DND-41 (cell line): ENCODE measurements at regions not wholly inside any gene's neighbourhood (a gene's known extent, or its start where the extent isn't known, plus 50 kb on each side); places are given as distances from the start of the nearest gene placed in this dataset.
"Not testable (repeated sequence)": the region's sequence is repeated elsewhere in the genome, so short reads cannot be mapped to it uniquely, and the experiment has no call there.

Experiments used
- ATAC-seq: fragments of 200-7000 bp; cut with Tn5 transposase; 3 replicates; pipeline ENCODE4 v1.9.1; 2021; ENCODE audit warnings: low read depth; ENCODE audit not compliant: insufficient read depth
- DNase-seq: peaks from one replicate; pipeline ENCODE4 v3.0.0-alpha.2; 2020
- H2AFZ ChIP-seq: 2 replicates; pipeline ENCODE4 v1.6.0; 2012; ENCODE audit warnings: low read depth, low read length
- H3K27ac ChIP-seq: 2 replicates; pipeline ENCODE4 v1.5.1; 2012; ENCODE audit warnings: low read length, inconsistent platforms
- H3K27me3 ChIP-seq: fragments of 200-600 bp; sonication (generic); 2 replicates; pipeline ENCODE4 v1.6.0; 2012; ENCODE audit warnings: low read length, mild to moderate bottlenecking, inconsistent platforms; ENCODE audit not compliant: insufficient read depth, poor library complexity
- H3K36me3 ChIP-seq: 2 replicates; pipeline ENCODE4 v1.5.1; 2012; ENCODE audit warnings: low read length, inconsistent platforms; ENCODE audit not compliant: insufficient read depth
- H3K4me1 ChIP-seq: 2 replicates; pipeline ENCODE4 v1.5.1; 2012; ENCODE audit warnings: mild to moderate bottlenecking, low read length; ENCODE audit not compliant: insufficient read depth
- H3K4me2 ChIP-seq: 2 replicates; pipeline ENCODE4 v1.6.0; 2012; ENCODE audit warnings: mild to moderate bottlenecking, moderate library complexity, low read length, inconsistent platforms; ENCODE audit not compliant: insufficient read depth
- H3K4me3 ChIP-seq, 2 experiments: fragments of 200-600 bp in 1 of 2; shearing (Covaris generic) in 1 of 2; 2 replicates each; pipeline ENCODE4 v1.5.1; 2012 to 2016; ENCODE audit warnings: inconsistent platforms in 2 of 2, low read length in 2 of 2, mild to moderate bottlenecking in 2 of 2, low read depth in 1 of 2, moderate library complexity in 1 of 2
- H3K79me2 ChIP-seq: 2 replicates; pipeline ENCODE4 v1.6.0; 2012; ENCODE audit warnings: low read length, inconsistent platforms; ENCODE audit not compliant: insufficient read depth
- H3K9ac ChIP-seq: 2 replicates; pipeline ENCODE4 v1.6.0; 2012; ENCODE audit warnings: low read depth, mild to moderate bottlenecking, inconsistent platforms, low read length, moderate library complexity
- H3K9me3 ChIP-seq: 2 replicates; pipeline ENCODE4 v1.5.1; 2012; ENCODE audit warnings: low read length, moderate library complexity, mild to moderate bottlenecking, inconsistent platforms; ENCODE audit not compliant: insufficient read depth, severe bottlenecking
- H4K20me1 ChIP-seq: 2 replicates; pipeline ENCODE4 v1.6.0; 2012; ENCODE audit warnings: low read length; ENCODE audit not compliant: insufficient read depth
- EZH2 ChIP-seq: IDR thresholded peaks from 3 replicates; pipeline ENCODE4 v1.6.1; 2012; ENCODE audit warnings: borderline replicate concordance, low read depth, mild to moderate bottlenecking, moderate library complexity, low read length, inconsistent platforms; ENCODE audit not compliant: severe bottlenecking
- TF ChIP-seq, protein P1 (sequence below): IDR thresholded peaks from 2 replicates; pipeline ENCODE4 v1.5.1; 2012; ENCODE audit warnings: borderline replicate concordance, low read length, moderate library complexity, mild to moderate bottlenecking; ENCODE audit not compliant: poor library complexity, severe bottlenecking; ENCODE audit errors: extremely low read depth

GRCh38 chr10:27341001-27341400 lies 100.4 kb upstream of the ACBD5 start:
- no peak overlapping the region for H3K4me3 ChIP-seq
- no peaks in the 10 kb centered on the region for H3K36me3 ChIP-seq
- H2AFZ ChIP-seq = no peak overlapping the region
- no peak overlapping the region for H3K4me2 ChIP-seq
- ATAC-seq (no peak), DNase-seq (no peak)
- no peaks in the 10 kb centered on the region for H3K4me1 ChIP-seq
- no peaks in the 10 kb centered on the region for H4K20me1 ChIP-seq
- no peaks in the 10 kb centered on the region for H3K9me3 ChIP-seq
- H3K9ac ChIP-seq = no peak overlapping the region
- TF ChIP-seq, protein P1, sequence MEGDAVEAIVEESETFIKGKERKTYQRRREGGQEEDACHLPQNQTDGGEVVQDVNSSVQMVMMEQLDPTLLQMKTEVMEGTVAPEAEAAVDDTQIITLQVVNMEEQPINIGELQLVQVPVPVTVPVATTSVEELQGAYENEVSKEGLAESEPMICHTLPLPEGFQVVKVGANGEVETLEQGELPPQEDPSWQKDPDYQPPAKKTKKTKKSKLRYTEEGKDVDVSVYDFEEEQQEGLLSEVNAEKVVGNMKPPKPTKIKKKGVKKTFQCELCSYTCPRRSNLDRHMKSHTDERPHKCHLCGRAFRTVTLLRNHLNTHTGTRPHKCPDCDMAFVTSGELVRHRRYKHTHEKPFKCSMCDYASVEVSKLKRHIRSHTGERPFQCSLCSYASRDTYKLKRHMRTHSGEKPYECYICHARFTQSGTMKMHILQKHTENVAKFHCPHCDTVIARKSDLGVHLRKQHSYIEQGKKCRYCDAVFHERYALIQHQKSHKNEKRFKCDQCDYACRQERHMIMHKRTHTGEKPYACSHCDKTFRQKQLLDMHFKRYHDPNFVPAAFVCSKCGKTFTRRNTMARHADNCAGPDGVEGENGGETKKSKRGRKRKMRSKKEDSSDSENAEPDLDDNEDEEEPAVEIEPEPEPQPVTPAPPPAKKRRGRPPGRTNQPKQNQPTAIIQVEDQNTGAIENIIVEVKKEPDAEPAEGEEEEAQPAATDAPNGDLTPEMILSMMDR = no peak
- TF ChIP-seq EZH2 = no peak
- no peak overlapping the region for H3K27ac ChIP-seq
- no peaks in the 10 kb centered on the region for H3K79me2 ChIP-seq
- peaks cover 17% of the 10 kb centered on the region for H3K27me3 ChIP-seq

- H2AFZ ChIP-seq, H3K27ac ChIP-seq, H3K9me3 ChIP-seq, H3K9ac ChIP-seq, H4K20me1 ChIP-seq, H3K4me3 ChIP-seq, ATAC-seq, H3K4me1 ChIP-seq, H3K4me2 ChIP-seq, H3K79me2 ChIP-seq, DNase-seq, H3K36me3 ChIP-seq: not testable (repeated sequence)
- peaks cover 13% of the 10 kb centered on the region for H3K27me3 ChIP-seq
Observed at GRCh38 chr10:27335246-27335645, 94.6 kb upstream of the ACBD5 start.

- H3K9me3 ChIP-seq = no peaks in the 10 kb centered on the region
- DNase-seq = no peak
Observed at GRCh38 chr10:27330074-27330473, 89.5 kb upstream of the ACBD5 start.

DNA sequence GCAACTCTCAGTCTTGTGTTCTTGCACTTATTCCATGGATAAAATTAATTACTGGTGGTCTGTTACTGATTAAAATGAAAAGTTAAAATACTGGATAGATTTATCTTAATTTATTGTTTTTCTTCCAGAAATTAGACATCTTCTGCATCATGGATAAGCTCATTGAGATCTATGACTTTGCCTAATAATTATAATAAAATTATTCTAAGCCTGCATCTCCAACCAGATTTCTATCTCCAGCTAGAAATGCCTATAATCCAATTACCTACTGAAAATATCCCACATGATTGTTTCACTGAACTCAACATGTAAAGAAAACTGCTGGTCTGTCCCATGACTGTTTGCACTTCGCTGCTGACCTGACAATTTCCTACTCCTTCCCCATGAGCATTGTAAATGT lies 88.3 kb upstream of the ACBD5 start:
- no peak overlapping the region for H3K9ac ChIP-seq
- H4K20me1 ChIP-seq = no peaks in the 10 kb centered on the region
- no peaks in the 10 kb centered on the region for H3K36me3 ChIP-seq
- no peak for ATAC-seq
- no peak overlapping the region for H3K4me3 ChIP-seq
- no peak for TF ChIP-seq EZH2
- DNase-seq = no peak
- H3K4me2 ChIP-seq = no peak overlapping the region
- peaks cover 4% of the 10 kb centered on the region for H3K27me3 ChIP-seq
- no peaks in the 10 kb centered on the region for H3K9me3 ChIP-seq
- no peak overlapping the region for H3K27ac ChIP-seq
- no peaks in the 10 kb centered on the region for H3K4me1 ChIP-seq
- no peaks in the 10 kb centered on the region for H3K79me2 ChIP-seq
- no peak overlapping the region for H2AFZ ChIP-seq

More at GRCh38 chr10:27330074-27330473, 89.5 kb upstream of the ACBD5 start:
- no peaks in the 10 kb centered on the region for H3K79me2 ChIP-seq
- no peaks in the 10 kb centered on the region for H3K4me1 ChIP-seq
- H4K20me1 ChIP-seq = no peaks in the 10 kb centered on the region
- no peak overlapping the region for H3K9ac ChIP-seq
- TF ChIP-seq, protein P1 = no peak
- no peak for TF ChIP-seq EZH2
- no peak overlapping the region for H2AFZ ChIP-seq
- H3K4me3 ChIP-seq = no peak overlapping the region
- H3K36me3 ChIP-seq = no peaks in the 10 kb centered on the region
- no peak overlapping the region for H3K27ac ChIP-seq
- H3K27me3 ChIP-seq = peaks cover 4% of the 10 kb centered on the region
- no peak overlapping the region for H3K4me2 ChIP-seq
- no peak for ATAC-seq

GRCh38 chr10:27326748-27327147 lies 86.2 kb upstream of the ACBD5 start:
- H3K4me2 ChIP-seq, H3K27me3 ChIP-seq, H3K9ac ChIP-seq, H3K27ac ChIP-seq, H2AFZ ChIP-seq, H3K36me3 ChIP-seq, H3K4me1 ChIP-seq, ATAC-seq, H3K9me3 ChIP-seq, DNase-seq, H4K20me1 ChIP-seq, H3K79me2 ChIP-seq, H3K4me3 ChIP-seq: not testable (repeated sequence)
